ENCODE measurements at regions not wholly inside any gene's neighbourhood (a gene's known extent, or its start where the extent isn't known, plus 50 kb on each side); places are given as distances from the start of the nearest gene placed in this dataset.
"Not testable (repeated sequence)": the region's sequence is repeated elsewhere in the genome, so short reads cannot be mapped to it uniquely, and the experiment has no call there.

GRCh38 chr13:44053208-44053607 is 173.5 kb downstream of the LACC1 start:
- CTCF ChIA-PET: no interaction called here
- TF ChIP-seq TARDBP (IDR thresholded peaks at IDR 0.05) (no peak), HDGF (IDR thresholded peaks at IDR 0.05; ENCODE audit: borderline replicate concordance) (no peak), NFRKB (IDR thresholded peaks at IDR 0.05) (no peak)
- POLR2A ChIA-PET: no interaction called here
- DNase-seq (ENCODE audit: extremely low spot score): no peak

DNA sequence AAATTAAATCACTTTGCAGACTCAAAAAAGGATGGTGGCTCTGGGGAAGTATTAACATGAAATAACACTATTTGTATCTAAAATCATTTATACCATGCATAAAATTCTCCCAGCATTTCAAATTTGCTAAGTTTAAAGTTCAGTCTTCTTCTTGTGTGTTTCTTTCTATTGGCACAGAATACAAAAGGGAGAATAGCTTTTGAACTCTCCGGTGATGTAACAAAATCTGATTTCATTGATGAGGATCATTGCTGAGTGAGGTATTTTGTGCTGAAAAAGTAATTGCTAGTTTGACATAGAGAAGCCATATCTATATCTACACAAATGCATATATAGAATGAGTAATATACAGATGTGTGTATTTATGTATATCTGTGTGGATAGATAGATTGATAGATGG is 174.8 kb downstream of the LACC1 start:
- DNase-seq (ENCODE audit: extremely low spot score): no peak
- TF ChIP-seq FOXK2 (IDR thresholded peaks at IDR 0.05) (no peak), BHLHE40 (IDR thresholded peaks at IDR 0.05; ENCODE audit: borderline replicate concordance) (no peak), ARNT (IDR thresholded peaks at IDR 0.05) (no peak), FOXM1 (IDR thresholded peaks at IDR 0.05; ENCODE audit: borderline replicate concordance) (no peak)
- ChIA-PET CTCF (no interaction called here), POLR2A (no interaction called here)

- CTCF ChIA-PET: interaction anchor here (0.7 kb wide), 1 partner anchor 210 kb away, joined by 4 read pairs; no protein-coding TSS in a partner anchor
- POLR2A ChIA-PET; DNase-seq (ENCODE audit: extremely low spot score): not testable (repeated sequence)
These were observed 176.0 kb downstream of the LACC1 start for GRCh38 chr13:44055681-44056080.

DNA sequence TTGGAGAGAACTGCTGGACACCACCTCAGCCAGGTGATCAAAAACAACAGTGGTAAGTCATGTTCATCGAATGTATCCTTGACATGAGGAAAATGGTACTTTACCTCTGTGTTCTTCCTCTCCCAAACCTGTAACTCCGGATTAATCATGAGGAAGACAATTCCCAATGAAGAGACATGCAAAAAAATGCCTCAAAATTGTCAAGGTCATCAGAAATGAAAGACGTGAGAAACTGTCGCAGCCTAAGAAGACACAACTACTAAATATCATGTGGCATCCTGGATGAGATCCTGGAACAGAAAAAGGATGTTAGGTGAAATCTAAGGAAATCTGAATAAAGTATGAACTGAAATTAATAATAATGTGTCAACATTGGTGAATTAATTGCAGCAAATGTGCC is 178.4 kb downstream of the LACC1 start:
- POLR2A ChIA-PET: no interaction called here

GRCh38 chr13:44058624-44059215 is 179.0 kb downstream of the LACC1 start:
- ChIA-PET CTCF (no interaction called here), POLR2A (no interaction called here)
- TF ChIP-seq ELF4 (IDR thresholded peaks at IDR 0.05) (no peak), ZNF384 (IDR thresholded peaks at IDR 0.05) (no peak)

More for the DNA sequence above, 178.4 kb downstream of the LACC1 start:
- no peak for TF ChIP-seq ARNT (IDR thresholded peaks at IDR 0.05)
- TF ChIP-seq ZNF384 (IDR thresholded peaks at IDR 0.05): no peak
- no peak for TF ChIP-seq HDGF (IDR thresholded peaks at IDR 0.05; ENCODE audit: borderline replicate concordance)
- TF ChIP-seq BHLHE40 (IDR thresholded peaks at IDR 0.05; ENCODE audit: borderline replicate concordance): no peak
- TF ChIP-seq FOXK2 (IDR thresholded peaks at IDR 0.05): no peak
- TF ChIP-seq ELF4 (IDR thresholded peaks at IDR 0.05): no peak
- TF ChIP-seq CTBP1 (IDR thresholded peaks at IDR 0.05; ENCODE audit: borderline replicate concordance): no peak
- no peak for TF ChIP-seq LEF1 (IDR thresholded peaks at IDR 0.05; ENCODE audit: borderline replicate concordance)
- no peak for TF ChIP-seq L3MBTL2 (conservative IDR thresholded peaks at IDR 0.05)
- no peak for TF ChIP-seq NFRKB (IDR thresholded peaks at IDR 0.05)
- TF ChIP-seq TARDBP (IDR thresholded peaks at IDR 0.05): no peak
- TF ChIP-seq PKNOX1 (IDR thresholded peaks at IDR 0.05): no peak
- no peak for TF ChIP-seq SUZ12 (IDR thresholded peaks at IDR 0.05)
- no peak for TF ChIP-seq SP1 (IDR thresholded peaks at IDR 0.05)
- CTCF ChIA-PET: no interaction called here
- DNase-seq (ENCODE audit: extremely low spot score): no peak

DNA sequence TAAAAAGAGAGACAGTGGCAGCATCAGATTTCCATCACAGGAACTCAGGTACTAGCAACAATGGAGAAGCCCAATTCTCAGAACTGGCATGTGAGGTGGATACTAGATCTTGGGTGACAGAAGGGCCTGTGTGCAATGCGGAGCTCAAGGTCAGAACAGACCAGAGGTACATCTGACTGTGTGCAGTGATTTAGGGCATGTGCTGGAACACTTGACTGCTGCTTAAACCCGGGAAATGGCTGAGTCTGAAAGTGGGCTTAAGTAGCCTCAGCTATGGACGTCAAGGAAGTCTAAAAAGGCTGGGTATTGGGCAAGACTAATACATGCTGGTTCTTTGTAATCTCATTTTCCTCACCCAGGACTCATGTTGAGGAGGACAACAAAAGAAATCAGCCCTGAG is 182.2 kb downstream of the LACC1 start:
- ChIA-PET CTCF (no interaction called here), POLR2A (no interaction called here)
- DNase-seq (ENCODE audit: extremely low spot score): no peak
- no peak for TF ChIP-seq FOXM1 (IDR thresholded peaks at IDR 0.05; ENCODE audit: borderline replicate concordance)
- TF ChIP-seq BHLHE40 (IDR thresholded peaks at IDR 0.05; ENCODE audit: borderline replicate concordance): no peak
- TF ChIP-seq ZNF384 (IDR thresholded peaks at IDR 0.05): no peak
- TF ChIP-seq ELF4 (IDR thresholded peaks at IDR 0.05): no peak
- TF ChIP-seq ARNT (IDR thresholded peaks at IDR 0.05): no peak
- TF ChIP-seq PKNOX1 (IDR thresholded peaks at IDR 0.05): no peak
- TF ChIP-seq NFRKB (IDR thresholded peaks at IDR 0.05): no peak
- no peak for TF ChIP-seq SP1 (IDR thresholded peaks at IDR 0.05)
- no peak for TF ChIP-seq SUZ12 (IDR thresholded peaks at IDR 0.05)
- no peak for TF ChIP-seq TARDBP (IDR thresholded peaks at IDR 0.05)

More at GRCh38 chr13:44058624-44059215, 179.0 kb downstream of the LACC1 start:
- DNase-seq (ENCODE audit: extremely low spot score): no peak

DNA sequence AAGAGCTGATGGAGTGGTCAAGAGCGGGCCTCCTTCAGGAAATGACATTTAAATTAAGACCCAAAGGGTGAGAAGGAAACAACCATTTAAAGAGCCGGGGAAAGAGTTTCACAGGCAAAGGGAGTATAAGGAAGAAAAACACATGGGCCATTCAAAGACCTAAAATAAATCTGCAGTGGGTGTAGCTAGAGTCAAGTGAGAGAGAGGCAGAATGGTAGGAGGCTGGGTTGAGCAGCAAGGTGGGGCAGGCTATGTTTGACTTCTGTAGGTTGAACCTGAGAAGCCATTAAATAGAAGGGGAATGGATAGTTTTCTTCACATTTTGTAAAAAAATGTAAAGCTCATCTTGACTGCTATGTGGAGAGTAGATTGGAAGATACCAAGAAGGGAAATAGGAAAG is 183.8 kb downstream of the LACC1 start:
- no peak for DNase-seq (ENCODE audit: extremely low spot score)
- no peak for TF ChIP-seq LEF1 (IDR thresholded peaks at IDR 0.05; ENCODE audit: borderline replicate concordance)
- no peak for TF ChIP-seq NFRKB (IDR thresholded peaks at IDR 0.05)
- TF ChIP-seq ZNF384 (IDR thresholded peaks at IDR 0.05): no peak
- no peak for TF ChIP-seq HDGF (IDR thresholded peaks at IDR 0.05; ENCODE audit: borderline replicate concordance)
- no peak for TF ChIP-seq L3MBTL2 (conservative IDR thresholded peaks at IDR 0.05)
- POLR2A ChIA-PET: no interaction called here
- CTCF ChIA-PET: no interaction called here

- ChIA-PET CTCF (no interaction called here), POLR2A (interaction anchor here (0.6 kb wide), 1 partner anchor 84 kb away, joined by 3 read pairs; no protein-coding TSS in a partner anchor)
- DNase-seq (ENCODE audit: extremely low spot score): no peak
- TF ChIP-seq TARDBP (IDR thresholded peaks at IDR 0.05) (no peak), LEF1 (IDR thresholded peaks at IDR 0.05; ENCODE audit: borderline replicate concordance) (no peak), SUZ12 (IDR thresholded peaks at IDR 0.05) (no peak), BHLHE40 (IDR thresholded peaks at IDR 0.05; ENCODE audit: borderline replicate concordance) (no peak), L3MBTL2 (conservative IDR thresholded peaks at IDR 0.05) (no peak), NFRKB (IDR thresholded peaks at IDR 0.05) (no peak), CTBP1 (IDR thresholded peaks at IDR 0.05; ENCODE audit: borderline replicate concordance) (no peak), FOXK2 (IDR thresholded peaks at IDR 0.05) (no peak), SP1 (IDR thresholded peaks at IDR 0.05) (no peak), ELF4 (IDR thresholded peaks at IDR 0.05) (no peak), HDGF (IDR thresholded peaks at IDR 0.05; ENCODE audit: borderline replicate concordance) (no peak), FOXA1 (IDR thresholded peaks at IDR 0.05) (no peak), ARNT (IDR thresholded peaks at IDR 0.05) (no peak), FOXM1 (IDR thresholded peaks at IDR 0.05; ENCODE audit: borderline replicate concordance) (no peak), PKNOX1 (IDR thresholded peaks at IDR 0.05) (no peak), ZNF384 (IDR thresholded peaks at IDR 0.05) (no peak)
These were observed 184.2 kb downstream of the LACC1 start for GRCh38 chr13:44063881-44064280.
